ENCODE measurements at regions not wholly inside any gene's neighbourhood (a gene's known extent, or its start where the extent isn't known, plus 50 kb on each side); places are given as distances from the start of the nearest gene placed in this dataset.

- no peak for TF ChIP-seq CTCF (IDR thresholded peaks at IDR 0.05)
- TF ChIP-seq ZFX (IDR thresholded peaks at IDR 0.05; ENCODE audit: borderline replicate concordance): no peak
These were observed 246.9 kb downstream of the PAPSS1 start for GRCh38 chr4:107473126-107473525.

All from 22Rv1 (cell line).